Muscle of back (tissue), 3 donors: ENCODE measurements at regions not wholly inside any gene's neighbourhood (a gene's known extent, or its start where the extent isn't known, plus 50 kb on each side); places are given as distances from the start of the nearest gene placed in this dataset.
A peak's percentile ranks its signal among the peaks of the same experiment; 100 is the strongest.

Experiments used
- DNase-seq, 3 donors: peaks; one replicate each; pipeline versions ENCODE4 v3.0.0 to v3.0.0-alpha.2; 2013

GRCh38 chr17:72497915-72498314 lies 377.1 kb downstream of the SOX9 start:
- DNase-seq, result no peak

- peak in 1 of 3 donors; percentile 25 for DNase-seq
Measured at GRCh38 chr17:72498364-72499210, 377.8 kb downstream of the SOX9 start.

- no peak for DNase-seq
Measured at GRCh38 chr17:72501404-72502370, 380.9 kb downstream of the SOX9 start.

GRCh38 chr17:72502371-72503341 lies 381.8 kb downstream of the SOX9 start:
- DNase-seq, result peak in 1 of 3 donors; percentile 66

- no peak for DNase-seq
Measured at GRCh38 chr17:72503556-72503955, 382.7 kb downstream of the SOX9 start.

GRCh38 chr17:72504783-72505182 lies 384.0 kb downstream of the SOX9 start:
- no peak for DNase-seq

GRCh38 chr17:72506773-72507172 lies 386.0 kb downstream of the SOX9 start:
- no peak for DNase-seq

- no peak for DNase-seq
Measured at GRCh38 chr17:72507370-72507769, 386.6 kb downstream of the SOX9 start.

GRCh38 chr17:72510351-72511016 lies 389.7 kb downstream of the SOX9 start:
- DNase-seq, result no peak

GRCh38 chr17:72511242-72511641 lies 390.4 kb downstream of the SOX9 start:
- DNase-seq, result no peak

- DNase-seq, result no peak
Measured at GRCh38 chr17:72511874-72512273, 391.1 kb downstream of the SOX9 start.

GRCh38 chr17:72512649-72513556 lies 392.1 kb downstream of the SOX9 start:
- DNase-seq, result no peak

GRCh38 chr17:72514321-72514861 lies 393.6 kb downstream of the SOX9 start:
- DNase-seq, result no peak

- peak; percentile 20 to 78 (median 40) for DNase-seq
Measured at GRCh38 chr17:72514891-72515290, 394.1 kb downstream of the SOX9 start.

- peak in 2 of 3 donors; percentile 39 to 58 for DNase-seq
Measured at GRCh38 chr17:72515291-72516065, 394.7 kb downstream of the SOX9 start.

GRCh38 chr17:72516772-72517399 lies 396.1 kb downstream of the SOX9 start:
- peak in 1 of 3 donors; percentile 22 for DNase-seq

- peak in 1 of 3 donors; percentile 23 for DNase-seq
Measured at GRCh38 chr17:72517413-72518158, 396.8 kb downstream of the SOX9 start.
